ENCODE measurements at regions not wholly inside any gene's neighbourhood (a gene's known extent, or its start where the extent isn't known, plus 50 kb on each side); places are given as distances from the start of the nearest gene placed in this dataset.
"Not testable (repeated sequence)": the region's sequence is repeated elsewhere in the genome, so short reads cannot be mapped to it uniquely, and the experiment has no call there.

- no peak for DNase-seq
Observed at GRCh38 chr13:54593504-54593903, 1564.9 kb downstream of the OLFM4 start.

GRCh38 chr13:54597540-54598088 lies 1569.0 kb downstream of the OLFM4 start:
- no peak for DNase-seq

GRCh38 chr13:54599413-54599812 lies 1570.8 kb downstream of the OLFM4 start:
- DNase-seq = no peak

- no peak for DNase-seq
Observed at GRCh38 chr13:54606944-54607343, 1578.3 kb downstream of the OLFM4 start.

DNA sequence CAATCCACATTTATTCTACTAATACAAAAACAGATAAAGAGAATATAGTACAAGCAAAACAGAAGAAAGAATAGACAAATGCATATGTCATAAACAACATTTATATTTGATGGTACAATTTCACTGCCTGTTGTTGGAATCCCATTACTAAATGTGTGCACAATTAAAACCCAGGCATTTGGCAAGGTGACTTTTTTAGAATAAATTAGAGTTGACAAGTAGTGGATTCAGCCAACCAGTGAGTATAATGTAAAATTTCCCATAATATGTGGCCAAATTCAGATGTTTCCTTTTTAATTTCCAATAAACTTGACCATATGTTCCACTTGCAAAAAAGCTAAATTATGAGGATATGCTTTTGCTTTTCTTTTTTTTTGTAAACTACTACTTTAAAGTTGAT lies 1578.8 kb downstream of the OLFM4 start:
- no peak for DNase-seq

GRCh38 chr13:54611390-54611789 lies 1582.8 kb downstream of the OLFM4 start:
- no peak for DNase-seq

GRCh38 chr13:54614726-54615125 lies 1586.1 kb downstream of the OLFM4 start:
- no peak for DNase-seq

DNA sequence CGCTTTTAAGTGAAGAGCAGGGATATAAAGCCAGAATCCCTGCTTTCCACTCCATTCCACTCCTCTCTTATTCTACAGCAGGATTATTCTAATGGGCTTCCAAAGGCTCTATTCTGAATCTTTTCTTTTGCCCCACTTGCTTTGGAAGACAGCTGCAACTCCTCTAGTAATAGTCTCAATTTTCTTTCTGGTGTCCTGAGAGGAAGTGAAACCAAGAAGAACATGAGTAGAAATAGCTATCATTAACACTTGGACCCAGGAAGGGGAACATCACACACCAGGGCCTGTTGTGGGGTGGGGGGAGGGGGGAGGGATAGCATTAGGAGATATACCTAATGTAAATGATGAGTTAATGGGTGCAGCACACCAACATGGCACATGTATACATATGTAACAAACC lies 1597.9 kb downstream of the OLFM4 start:
- DNase-seq = not testable (repeated sequence)

DNA sequence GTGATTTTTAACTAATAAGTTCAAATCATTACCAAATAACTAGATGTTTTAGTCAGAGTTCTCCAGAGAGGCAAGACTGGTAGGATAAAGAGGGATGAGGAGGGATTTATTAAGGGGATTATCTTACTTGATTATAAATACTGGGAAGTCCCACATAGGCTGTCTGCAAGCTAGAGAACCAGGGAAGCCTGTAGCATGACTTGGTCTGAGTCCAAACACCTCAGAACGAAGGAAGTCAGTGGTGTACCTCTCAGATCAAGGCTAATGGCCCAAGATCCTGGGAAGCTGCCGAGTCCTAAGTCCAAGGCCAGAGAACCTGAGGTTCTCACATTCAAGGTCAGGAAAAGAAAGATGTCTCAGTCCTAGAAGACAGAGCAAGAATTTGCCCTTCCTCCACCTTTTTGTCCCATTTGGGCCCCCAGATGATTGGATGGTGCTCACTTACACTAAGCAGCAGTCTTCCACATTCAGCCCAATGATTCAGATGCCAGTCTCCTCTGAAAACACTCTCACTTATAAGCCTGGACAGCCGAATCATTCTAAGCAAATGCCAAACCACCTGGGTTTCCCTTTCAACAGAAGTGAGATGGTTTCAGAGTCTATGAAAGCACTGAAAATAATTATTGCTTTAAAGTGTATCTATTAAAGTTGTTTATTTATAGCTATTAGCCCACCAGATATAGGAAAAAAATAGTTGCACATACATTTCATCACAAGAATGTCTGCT lies 1599.2 kb downstream of the OLFM4 start:
- no peak for DNase-seq

GRCh38 chr13:54628383-54628782 lies 1599.8 kb downstream of the OLFM4 start:
- no peak for DNase-seq

DNA sequence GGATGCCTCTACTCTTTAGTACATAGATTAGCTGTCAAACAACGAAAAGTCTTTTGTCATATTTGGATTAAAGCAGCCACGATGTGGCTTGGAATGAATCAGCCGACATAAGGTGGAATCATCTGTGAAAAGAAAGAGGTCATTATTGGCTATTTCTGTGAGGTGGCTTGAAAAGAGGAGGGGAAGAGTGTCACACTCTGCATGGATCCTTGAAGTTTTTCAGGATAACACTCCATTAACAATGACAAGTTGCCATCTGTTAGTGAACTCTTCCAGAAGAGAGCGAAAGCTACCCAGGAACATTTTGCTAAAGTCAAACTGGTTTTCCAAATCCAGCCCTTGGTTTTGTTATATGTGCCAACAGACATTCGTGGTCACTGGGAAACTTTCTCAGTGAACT lies 1604.8 kb downstream of the OLFM4 start:
- no peak for DNase-seq

DNA sequence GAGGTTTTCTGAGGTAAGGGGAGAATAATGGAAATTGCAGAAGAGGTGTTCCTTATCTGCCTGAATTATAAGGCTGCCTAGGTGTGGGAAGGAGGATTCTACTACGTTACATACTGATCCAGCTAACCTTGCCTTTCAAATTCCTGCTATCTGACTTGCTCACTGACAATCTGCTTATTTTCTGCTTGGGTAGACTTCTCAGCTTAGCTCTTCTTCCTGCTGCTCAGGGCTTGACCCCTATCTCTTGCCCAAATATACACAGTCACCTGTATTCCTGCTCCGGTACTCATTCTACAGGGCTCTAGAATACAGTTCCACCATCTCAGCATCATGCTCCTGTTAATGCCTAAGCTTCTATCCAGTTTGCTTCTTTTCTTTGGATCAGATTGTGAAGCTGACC lies 1607.6 kb downstream of the OLFM4 start:
- DNase-seq = no peak

GRCh38 chr13:54637366-54637765 lies 1608.8 kb downstream of the OLFM4 start:
- no peak for DNase-seq

DNA sequence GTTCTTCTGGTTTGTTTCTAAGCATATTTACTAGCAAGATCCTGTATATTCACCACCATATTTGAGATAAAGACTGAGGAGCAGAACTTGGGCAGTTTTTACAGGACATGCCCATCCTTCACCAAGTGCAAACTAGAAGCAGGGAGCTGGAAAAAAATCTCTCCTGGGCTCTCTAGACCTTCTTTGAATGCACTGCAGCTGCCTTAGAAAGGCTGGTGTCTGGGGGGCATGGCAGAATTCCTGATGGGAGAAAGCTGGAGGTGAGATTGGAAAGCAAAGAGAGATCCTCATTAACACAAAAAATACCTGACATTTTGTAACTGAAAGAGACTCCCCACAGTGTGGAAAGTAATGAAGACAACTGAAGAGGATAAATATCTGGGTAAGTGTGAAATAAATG lies 1612.1 kb downstream of the OLFM4 start:
- no peak for DNase-seq

DNA sequence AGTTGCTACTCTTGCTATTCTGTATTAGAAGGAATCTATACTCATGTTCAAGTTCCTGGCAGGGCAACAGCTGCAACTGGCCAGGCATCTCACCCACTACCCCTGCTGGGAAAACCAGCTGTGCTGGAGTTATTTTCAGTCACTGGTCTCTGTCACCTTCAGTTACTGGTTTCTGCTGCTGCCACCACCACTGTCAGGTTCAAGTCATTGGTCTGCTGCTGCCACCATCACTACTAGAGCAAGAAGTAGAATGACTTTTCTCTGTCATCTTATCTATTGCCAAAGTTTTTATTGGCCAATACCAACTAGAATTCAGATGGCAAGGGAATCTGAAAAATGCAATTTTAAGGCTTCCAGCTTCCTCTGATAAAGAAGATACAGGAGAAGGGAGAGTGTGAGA lies 1615.2 kb downstream of the OLFM4 start:
- DNase-seq = no peak

GRCh38 chr13:54647275-54647674 lies 1618.7 kb downstream of the OLFM4 start:
- DNase-seq = no peak

DNA sequence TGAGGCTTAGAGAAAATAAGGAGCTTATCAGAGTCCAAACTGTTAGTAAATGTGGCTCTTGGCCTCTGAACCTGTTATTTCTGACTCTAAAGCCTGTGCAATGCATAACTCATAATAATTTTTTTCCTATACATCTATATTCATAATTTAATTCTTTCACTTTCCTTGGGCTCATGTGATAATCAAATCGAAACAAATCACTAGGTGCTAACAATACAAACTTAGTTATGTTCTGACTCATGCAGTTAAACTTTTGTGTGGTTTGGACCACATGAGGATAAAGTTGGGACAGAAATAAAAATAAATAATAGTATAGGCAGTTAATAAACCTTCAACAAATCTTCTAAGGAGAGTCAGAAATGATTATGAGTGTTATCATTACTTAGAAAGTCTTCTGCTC lies 1629.0 kb downstream of the OLFM4 start:
- DNase-seq = no peak

- DNase-seq = no peak
Observed at GRCh38 chr13:54658771-54659170, 1630.2 kb downstream of the OLFM4 start.

DNA sequence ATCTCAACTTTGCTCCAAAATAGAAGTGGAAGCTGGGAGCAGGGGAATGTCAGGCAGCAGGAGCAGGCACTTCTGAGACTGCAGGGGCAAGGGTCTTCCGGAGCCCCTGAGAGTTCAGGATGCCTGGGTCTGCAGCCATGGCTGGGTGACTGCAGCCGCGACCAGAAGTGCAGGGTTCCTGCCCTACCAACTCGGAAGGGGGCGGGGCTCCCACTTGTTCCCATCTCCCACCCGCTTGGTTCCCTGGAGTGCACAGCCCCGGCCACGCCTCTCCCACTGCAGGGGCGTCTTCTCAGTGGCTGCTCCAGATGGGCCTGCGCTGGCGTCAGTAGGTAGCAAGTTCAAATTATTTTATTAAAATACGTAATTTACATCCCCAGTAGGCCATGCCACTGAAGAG lies 1631.7 kb downstream of the OLFM4 start:
- DNase-seq = no peak

GRCh38 chr13:54676526-54677113 lies 1648.0 kb downstream of the OLFM4 start:
- DNase-seq = no peak

DNA sequence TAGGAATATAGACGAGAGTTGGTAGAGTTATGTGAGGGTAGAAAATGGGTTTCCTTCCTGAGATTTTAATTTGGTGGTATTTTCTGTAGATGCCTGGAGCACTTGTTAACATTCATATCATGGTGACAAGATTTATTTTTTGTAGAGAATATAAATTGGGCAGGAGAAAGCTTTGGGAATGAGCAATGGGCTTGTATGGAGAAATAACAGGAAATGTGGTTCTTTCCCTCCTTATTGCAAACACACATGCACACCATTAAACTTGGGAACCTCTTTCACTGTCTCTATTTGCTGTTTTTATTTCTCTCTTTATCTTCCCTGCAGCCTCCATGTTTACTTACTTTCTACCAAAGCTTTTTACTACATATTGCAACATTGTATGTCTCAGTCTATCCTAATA lies 1653.6 kb downstream of the OLFM4 start:
- DNase-seq = no peak

- no peak for DNase-seq
Observed at GRCh38 chr13:54687173-54687572, 1658.6 kb downstream of the OLFM4 start.

DNA sequence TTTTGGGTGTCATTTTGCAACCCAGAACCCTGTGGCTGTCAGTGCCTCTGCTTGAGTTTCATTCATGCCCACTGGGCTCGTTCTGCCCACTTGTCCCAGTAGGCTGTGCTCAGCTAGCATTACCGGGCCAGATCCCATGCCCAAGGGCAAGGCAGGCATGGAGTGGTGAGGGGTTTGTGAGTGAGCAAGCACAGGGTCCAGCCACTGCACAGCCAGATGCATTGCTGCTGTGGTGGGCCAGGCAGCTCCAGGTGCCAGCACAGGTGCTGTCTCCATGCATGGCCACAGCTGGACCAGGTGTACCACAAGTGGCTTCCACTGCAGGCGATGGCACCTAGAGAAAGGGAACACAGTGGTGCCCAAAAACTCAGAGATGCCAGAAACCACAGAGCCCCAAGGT lies 1671.2 kb downstream of the OLFM4 start:
- no peak for DNase-seq

DNA sequence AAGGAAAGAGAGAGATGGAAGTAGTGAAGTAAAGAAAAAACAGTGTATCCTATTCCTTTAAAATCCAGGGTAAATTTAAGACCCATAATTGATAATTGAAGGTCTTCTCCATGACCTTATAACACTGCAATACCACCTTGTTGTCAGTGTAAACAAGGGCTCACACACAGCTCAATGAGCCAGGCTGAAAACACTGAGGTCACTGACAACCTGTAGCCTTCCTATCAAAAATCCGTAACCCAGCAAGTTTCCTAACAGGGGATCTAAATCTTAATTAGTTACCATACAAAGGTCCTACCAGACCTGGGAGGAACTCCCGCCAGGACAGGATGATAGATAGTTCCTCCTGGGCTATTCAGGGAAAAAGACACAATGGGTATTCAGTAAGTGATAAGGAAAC lies 1677.1 kb downstream of the OLFM4 start:
- no peak for DNase-seq
